SK-N-SH treated with all-trans-retinoic acid at 6 μM for 48 hours (cell line): ENCODE measurements at regions not wholly inside any gene's neighbourhood (a gene's known extent, or its start where the extent isn't known, plus 50 kb on each side); places are given as distances from the start of the nearest gene placed in this dataset.

Experiments used
- BACH2 ChIP-seq: fragments of 250-450 bp; sonication (Bioruptor Pico); IDR thresholded peaks from 2 replicates; pipeline ENCODE4 v1.9.0; 2021; ENCODE audit warnings: mild to moderate bottlenecking, borderline replicate concordance
- ESRRG ChIP-seq: fragments of 250-450 bp; sonication (Bioruptor Pico); IDR thresholded peaks from 2 replicates; pipeline ENCODE4 v1.6.1; 2021; ENCODE audit warnings: mild to moderate bottlenecking
- PATZ1 ChIP-seq: fragments of 250-450 bp; sonication (Bioruptor Pico); IDR thresholded peaks from 2 replicates; pipeline ENCODE4 v1.8.0; 2020; ENCODE audit warnings: mild to moderate bottlenecking, moderate library complexity, borderline replicate concordance
- POU6F1 ChIP-seq: fragments of 250-450 bp; sonication (Bioruptor Pico); IDR thresholded peaks from 2 replicates; pipeline ENCODE4 v1.8.0; 2021; ENCODE audit warnings: low read depth, mild to moderate bottlenecking, moderate library complexity, borderline replicate concordance
- RARB ChIP-seq: fragments of 250-450 bp; sonication (Bioruptor Pico); IDR thresholded peaks from 2 replicates; pipeline ENCODE4 v1.8.0; 2021; ENCODE audit warnings: mild to moderate bottlenecking, moderate library complexity

GRCh38 chr1:56028244-56028643, 551.1 kb downstream of the PLPP3 start:
- TF ChIP-seq RARB (CRISPR knock-in tag) (no peak), ESRRG (CRISPR knock-in tag) (no peak), PATZ1 (CRISPR knock-in tag) (no peak), POU6F1 (CRISPR knock-in tag) (no peak), BACH2 (CRISPR knock-in tag) (no peak)
